ENCODE measurements at regions not wholly inside any gene's neighbourhood (a gene's known extent, or its start where the extent isn't known, plus 50 kb on each side); places are given as distances from the start of the nearest gene placed in this dataset.

DNA sequence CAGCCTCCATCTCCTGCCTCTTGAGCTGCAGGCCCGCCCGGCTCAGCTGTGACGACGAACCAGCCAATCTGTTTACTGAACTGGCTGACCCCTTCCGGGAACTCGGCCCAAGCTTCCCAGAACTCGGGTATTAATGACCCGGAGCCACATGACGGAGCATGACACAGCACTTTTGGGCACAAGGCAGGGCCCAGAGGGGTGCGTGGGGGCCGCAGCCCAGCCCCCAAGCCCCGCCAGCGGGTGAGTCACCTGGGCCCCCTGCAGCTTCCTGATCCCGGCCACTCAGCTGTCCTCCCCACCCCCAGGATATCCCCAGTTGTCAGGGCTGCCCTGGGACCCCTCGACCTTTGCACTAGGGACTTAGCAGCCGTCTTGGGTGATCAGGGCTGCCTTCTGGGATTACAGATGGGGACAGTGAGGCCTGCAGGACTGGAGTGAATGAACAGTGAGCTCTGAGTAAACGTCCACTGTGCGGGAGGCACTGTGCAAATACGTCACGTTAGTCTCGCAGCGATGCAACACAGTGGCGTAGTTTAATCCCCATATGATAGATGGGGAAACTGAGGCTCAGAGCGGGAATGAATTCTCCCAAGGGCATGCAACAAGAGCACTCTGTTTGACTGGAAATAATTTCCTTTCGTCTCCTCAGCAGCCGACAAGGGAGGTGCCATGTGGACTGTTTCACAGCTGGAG is 102.1 kb downstream of the CEBPB start:
- WGBS, 3 donors, result 25 to 34% (median 25%) methylated on average over 26 of the region's 26 CpGs
- peaks cover 16% of the 10 kb centered on the region for H3K4me1 ChIP-seq
- H3K27me3 ChIP-seq (ENCODE audit: insufficient read depth in 3 of 3, low read length in 2 of 3), result no peaks in the 10 kb centered on the region
- peak overlapping the region; percentile 89 for H3K27ac ChIP-seq
- intact Hi-C loops (cut with DNase I), result loop anchor here in 1 of 2 donors (5.0 kb wide), 3 partner anchors 85 to 105 kb away; partner anchors contain the start of gene CEBPB
- TF ChIP-seq, protein P1, sequence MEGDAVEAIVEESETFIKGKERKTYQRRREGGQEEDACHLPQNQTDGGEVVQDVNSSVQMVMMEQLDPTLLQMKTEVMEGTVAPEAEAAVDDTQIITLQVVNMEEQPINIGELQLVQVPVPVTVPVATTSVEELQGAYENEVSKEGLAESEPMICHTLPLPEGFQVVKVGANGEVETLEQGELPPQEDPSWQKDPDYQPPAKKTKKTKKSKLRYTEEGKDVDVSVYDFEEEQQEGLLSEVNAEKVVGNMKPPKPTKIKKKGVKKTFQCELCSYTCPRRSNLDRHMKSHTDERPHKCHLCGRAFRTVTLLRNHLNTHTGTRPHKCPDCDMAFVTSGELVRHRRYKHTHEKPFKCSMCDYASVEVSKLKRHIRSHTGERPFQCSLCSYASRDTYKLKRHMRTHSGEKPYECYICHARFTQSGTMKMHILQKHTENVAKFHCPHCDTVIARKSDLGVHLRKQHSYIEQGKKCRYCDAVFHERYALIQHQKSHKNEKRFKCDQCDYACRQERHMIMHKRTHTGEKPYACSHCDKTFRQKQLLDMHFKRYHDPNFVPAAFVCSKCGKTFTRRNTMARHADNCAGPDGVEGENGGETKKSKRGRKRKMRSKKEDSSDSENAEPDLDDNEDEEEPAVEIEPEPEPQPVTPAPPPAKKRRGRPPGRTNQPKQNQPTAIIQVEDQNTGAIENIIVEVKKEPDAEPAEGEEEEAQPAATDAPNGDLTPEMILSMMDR (IDR thresholded peaks at IDR 0.05), result no peak
- DNase-seq (peak; percentile 97), ATAC-seq (peak; percentile 84 to 88 (median 86))
- H3K4me3 ChIP-seq, result no peak overlapping the region
- H3K9me3 ChIP-seq, result no peaks in the 10 kb centered on the region
- no peaks in the 10 kb centered on the region for H3K36me3 ChIP-seq (ENCODE audit: insufficient read depth in 1 of 2, low read depth in 1 of 2)

DNA sequence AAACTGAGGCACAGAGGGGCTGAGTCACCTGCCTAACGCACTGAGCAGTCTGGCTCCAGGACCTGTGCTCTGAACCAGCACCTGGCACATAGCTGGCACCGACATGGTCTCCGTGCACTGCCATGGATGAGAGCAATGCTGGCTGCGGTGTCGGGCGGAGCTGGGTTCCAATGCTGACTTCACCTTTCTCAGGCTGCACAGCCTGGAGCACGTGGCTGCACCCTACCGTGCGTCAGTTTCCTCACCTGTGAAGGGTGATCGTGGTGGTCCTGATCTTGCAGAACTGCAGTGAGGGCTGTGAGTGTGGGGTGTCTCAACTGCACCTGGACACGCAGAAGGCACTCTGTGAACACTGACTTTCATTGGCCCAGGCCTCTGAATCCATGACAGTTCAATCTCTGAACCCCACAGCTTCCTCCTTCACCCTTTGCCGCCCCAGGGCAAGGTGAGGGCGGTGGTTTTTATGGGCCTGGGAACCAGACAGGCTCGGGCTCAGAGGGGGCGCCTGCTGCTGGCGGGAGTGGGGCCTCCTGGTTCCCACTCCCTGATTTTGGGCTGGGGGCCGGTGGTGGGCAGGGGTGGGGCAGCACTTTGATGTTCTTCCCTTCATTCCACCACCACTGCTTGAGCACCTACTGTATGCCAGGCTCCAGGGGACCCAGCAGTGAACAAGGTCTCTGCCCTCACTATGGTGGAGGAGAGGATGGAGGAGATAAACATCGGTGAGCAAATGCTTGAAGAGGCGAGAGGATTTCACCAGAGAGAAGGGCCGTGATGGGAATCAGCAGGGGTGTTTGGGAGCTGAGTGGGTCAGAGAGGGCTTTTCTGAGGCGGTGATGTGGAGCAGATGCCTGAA is 102.9 kb downstream of the CEBPB start:
- Histone ChIP-seq H3K4me3 (no peak overlapping the region), H3K36me3 (ENCODE audit: insufficient read depth in 1 of 2, low read depth in 1 of 2) (no peaks in the 10 kb centered on the region), H3K27ac (peak overlapping the region; percentile 89), H3K4me1 (peaks cover 16% of the 10 kb centered on the region), H3K27me3 (ENCODE audit: insufficient read depth in 3 of 3, low read length in 2 of 3) (no peaks in the 10 kb centered on the region), H3K9me3 (no peaks in the 10 kb centered on the region)
- intact Hi-C loops (cut with DNase I), result loop anchor here in 1 of 2 donors (5.0 kb wide), 3 partner anchors 84 to 104 kb away; partner anchors contain the start of gene CEBPB
- WGBS, 3 donors, result 68 to 83% (median 71%) methylated on average over 21 of the region's 21 CpGs
- TF ChIP-seq, protein P1 (IDR thresholded peaks at IDR 0.05), result no peak
- DNase-seq, result peak; percentile 14 to 56
- peak in 1 of 4 donors; percentile 5 for ATAC-seq

DNA sequence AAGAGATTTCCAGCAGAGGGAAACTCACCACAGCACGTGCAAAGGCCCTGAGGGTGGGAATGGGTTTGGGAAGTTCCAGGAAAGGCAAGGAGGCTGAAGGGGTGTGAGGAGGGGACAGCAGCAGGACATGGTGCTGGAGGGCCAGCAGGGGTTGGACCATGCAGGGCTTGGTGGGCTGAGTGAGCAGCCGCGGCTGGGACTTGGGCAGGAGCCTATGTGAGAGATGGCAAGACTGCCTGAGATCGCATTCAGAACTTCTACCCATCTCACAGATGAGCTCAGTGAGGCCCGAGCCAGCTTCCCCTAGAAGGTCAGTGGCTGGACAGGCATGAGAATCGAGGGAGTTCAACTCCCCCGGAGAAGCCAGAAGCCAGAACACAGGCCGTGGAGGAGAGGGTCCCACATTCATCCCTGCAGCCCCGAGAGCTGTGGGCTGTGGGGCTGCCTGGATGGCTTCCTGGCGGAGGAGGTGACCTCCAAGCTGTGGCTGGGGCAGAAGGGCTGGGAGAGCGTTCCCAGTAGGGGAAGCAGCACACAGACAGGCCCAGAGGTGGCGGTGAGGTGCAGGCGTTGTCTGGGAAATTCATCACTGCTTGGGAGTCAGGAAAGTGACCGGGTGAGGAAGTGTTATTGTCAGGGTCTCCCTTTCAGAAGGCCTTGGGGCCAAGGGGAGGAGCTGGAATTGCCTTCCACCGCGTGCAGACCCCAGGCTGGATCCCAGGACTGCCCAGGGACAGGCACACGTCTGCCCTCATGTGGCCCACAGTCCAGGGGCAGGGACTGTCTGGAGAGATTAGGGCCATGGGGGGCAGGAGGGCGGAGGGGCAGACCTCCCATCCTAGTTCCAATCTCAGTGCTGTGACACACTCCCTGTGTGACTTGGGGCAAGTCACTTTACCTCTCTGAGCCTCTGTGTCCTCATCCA is 103.8 kb downstream of the CEBPB start:
- peaks cover 16% of the 10 kb centered on the region for H3K4me1 ChIP-seq
- TF ChIP-seq, protein P1 (IDR thresholded peaks at IDR 0.05), result no peak
- H3K27me3 ChIP-seq (ENCODE audit: insufficient read depth in 3 of 3, low read length in 2 of 3), result no peaks in the 10 kb centered on the region
- intact Hi-C loops (cut with DNase I), result loop anchor here in 1 of 2 donors (5.0 kb wide), 3 partner anchors 83 to 103 kb away; partner anchors contain the start of gene CEBPB
- H3K9me3 ChIP-seq, result no peaks in the 10 kb centered on the region
- peak; percentile 17 to 59 for DNase-seq
- H3K36me3 ChIP-seq (ENCODE audit: insufficient read depth in 1 of 2, low read depth in 1 of 2), result no peaks in the 10 kb centered on the region
- H3K4me3 ChIP-seq, result no peak overlapping the region
- H3K27ac ChIP-seq, result peak overlapping the region; percentile 89
- peak in 2 of 4 donors; percentile 7 to 10 for ATAC-seq
- 80 to 83% (median 83%) methylated on average over 17 to 18 of the region's 18 CpGs for WGBS, 3 donors

DNA sequence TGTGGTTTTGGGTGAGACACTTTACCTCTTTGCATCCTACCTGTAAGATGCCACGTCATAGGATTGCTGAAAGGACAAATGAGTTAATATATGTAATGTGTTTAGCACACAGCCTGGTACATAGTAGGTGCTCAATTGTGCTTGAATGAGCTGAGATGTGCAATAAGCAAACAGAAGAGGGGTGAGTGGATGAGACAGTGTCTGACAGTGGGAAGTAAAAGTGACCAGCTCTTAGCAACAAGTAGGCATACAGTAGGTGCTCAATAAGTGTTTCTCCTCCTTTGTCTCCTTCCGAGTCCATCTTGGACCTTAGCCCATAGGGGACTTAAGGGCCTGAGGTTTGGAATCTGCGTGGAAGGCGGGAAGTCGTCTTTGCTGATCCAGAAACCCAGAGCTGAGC is 104.7 kb downstream of the CEBPB start:
- TF ChIP-seq, protein P1 (IDR thresholded peaks at IDR 0.05), result no peak
- H3K36me3 ChIP-seq (ENCODE audit: insufficient read depth in 1 of 2, low read depth in 1 of 2), result no peaks in the 10 kb centered on the region
- WGBS, 3 donors, result 58 to 76% (median 69%) methylated on average over 5 of the region's 5 CpGs
- peaks cover 16% of the 10 kb centered on the region for H3K4me1 ChIP-seq
- no peaks in the 10 kb centered on the region for H3K27me3 ChIP-seq (ENCODE audit: insufficient read depth in 3 of 3, low read length in 2 of 3)
- intact Hi-C loops (cut with DNase I), result no loop called here
- DNase-seq, result no peak
- ATAC-seq, result no peak
- H3K27ac ChIP-seq, result peak overlapping the region; percentile 89
- H3K4me3 ChIP-seq, result no peak overlapping the region
- no peaks in the 10 kb centered on the region for H3K9me3 ChIP-seq
